Coronary artery (tissue), 2 donors: ENCODE measurements at regions not wholly inside any gene's neighbourhood (a gene's known extent, or its start where the extent isn't known, plus 50 kb on each side); places are given as distances from the start of the nearest gene placed in this dataset.

Experiments
- DNase-seq: peaks from one replicate; pipeline ENCODE4 v3.0.0-alpha.2; 2017; ENCODE audit warnings: low spot score
- H3K27ac ChIP-seq, 2 donors: fragments of 200-600 bp; sonication (generic); one replicate each; pipeline ENCODE4 v1.5.1; 2016 to 2019
- H3K4me3 ChIP-seq: fragments of 200-600 bp; sonication (generic); 2 replicates; pipeline ENCODE4 v1.5.1; 2016; ENCODE audit warnings: mild to moderate bottlenecking, moderate library complexity
- CTCF ChIP-seq: fragments of 200-600 bp; sonication (generic); IDR thresholded peaks from one replicate; pipeline ENCODE4 v1.5.1; 2019; ENCODE audit warnings: antibody characterized with exemption

GRCh38 chr14:87409393-87409792, 583.6 kb downstream of the GALC start:
- no peak for DNase-seq
- H3K4me3 ChIP-seq, result no peak overlapping the region
- H3K27ac ChIP-seq, result no peak overlapping the region
- TF ChIP-seq CTCF, result no peak

GRCh38 chr14:87407344-87407743, 585.6 kb downstream of the GALC start:
- Histone ChIP-seq H3K4me3 (no peak overlapping the region), H3K27ac (no peak overlapping the region)
- TF ChIP-seq CTCF, result no peak
- DNase-seq, result no peak

DNA sequence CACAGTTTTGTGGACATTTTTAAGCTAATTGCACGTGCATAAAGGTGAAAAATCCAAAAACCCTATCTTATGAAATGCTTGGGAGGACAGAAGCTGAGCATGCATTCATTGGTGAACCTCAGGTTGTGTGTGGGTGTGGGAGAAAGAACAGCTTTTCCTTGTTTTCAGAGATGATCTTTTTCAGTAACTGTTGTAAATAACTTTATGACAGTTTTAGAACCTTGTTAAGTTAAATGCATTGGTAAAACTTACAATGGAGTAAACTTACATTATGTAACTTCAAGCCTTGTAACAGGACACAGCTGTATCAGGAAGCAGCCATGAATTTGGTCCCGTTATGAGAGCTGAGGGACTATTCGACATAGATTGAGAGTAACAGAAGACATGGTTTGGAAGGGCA, 587.4 kb downstream of the GALC start:
- H3K27ac ChIP-seq, result no peak overlapping the region
- no peak overlapping the region for H3K4me3 ChIP-seq
- no peak for TF ChIP-seq CTCF
- no peak for DNase-seq

DNA sequence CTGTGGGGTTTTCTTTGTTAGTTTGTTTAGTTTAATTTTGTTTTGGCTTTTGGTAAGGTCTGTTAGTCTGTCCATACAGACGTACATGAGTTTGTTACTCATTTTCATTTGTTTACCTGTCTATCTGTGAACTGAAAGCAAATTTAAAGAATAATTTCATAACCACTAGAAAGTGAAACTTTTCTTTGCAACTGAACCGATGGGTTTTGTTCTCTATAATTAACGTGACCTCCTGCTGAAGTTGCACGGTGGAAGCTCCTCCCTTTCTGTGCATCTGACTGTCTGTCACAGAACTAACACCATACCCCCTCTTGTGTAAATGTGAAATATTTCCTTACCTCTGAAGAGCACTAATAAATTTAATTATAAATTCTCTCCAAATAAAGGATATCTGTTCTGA, 595.5 kb downstream of the GALC start:
- no peak for DNase-seq
- no peak for TF ChIP-seq CTCF

DNA sequence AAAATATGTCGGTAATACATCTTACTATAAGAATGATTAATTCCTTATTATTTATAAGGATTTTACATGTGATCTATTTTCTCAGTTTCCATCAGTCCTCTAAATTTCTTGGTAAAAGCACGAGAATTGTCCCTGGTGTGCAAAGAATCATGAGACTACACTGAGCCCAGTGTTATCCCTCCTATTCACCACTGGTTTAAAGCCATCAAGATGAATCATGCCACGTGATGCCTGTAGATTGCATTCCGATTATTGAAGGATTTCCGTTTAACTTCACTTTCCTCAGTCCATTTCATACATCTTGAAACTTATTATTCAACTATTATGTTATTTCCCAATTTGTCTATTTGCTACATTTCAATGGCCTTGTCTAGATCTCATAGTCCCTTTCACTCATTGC, 601.9 kb downstream of the GALC start:
- TF ChIP-seq CTCF, result no peak
- H3K4me3 ChIP-seq, result no peak overlapping the region
- H3K27ac ChIP-seq, result no peak overlapping the region
- DNase-seq, result no peak

More for the DNA sequence above, 595.5 kb downstream of the GALC start:
- Histone ChIP-seq H3K27ac (no peak overlapping the region), H3K4me3 (no peak overlapping the region)

DNA sequence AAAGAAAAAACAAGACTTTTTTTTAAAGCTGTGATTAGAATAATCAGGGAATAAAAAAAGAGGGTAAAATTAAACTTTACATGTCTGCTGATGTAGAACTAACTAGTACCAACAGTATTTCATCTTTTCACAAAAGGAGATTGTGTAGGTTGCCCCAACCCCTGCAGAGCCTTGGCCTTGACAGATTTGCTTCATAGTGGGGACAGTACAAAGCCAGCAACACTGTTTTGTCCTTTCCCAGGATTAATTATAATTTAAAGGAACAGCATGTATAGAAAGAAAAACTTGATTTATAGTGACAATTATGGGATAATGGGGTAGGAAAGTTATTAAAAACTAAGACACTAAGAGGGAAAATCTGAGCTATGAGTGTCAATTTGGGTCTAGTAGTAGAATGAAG, 604.0 kb downstream of the GALC start:
- no peak for DNase-seq
- no peak overlapping the region for H3K4me3 ChIP-seq
- H3K27ac ChIP-seq, result no peak overlapping the region
- no peak for TF ChIP-seq CTCF

DNA sequence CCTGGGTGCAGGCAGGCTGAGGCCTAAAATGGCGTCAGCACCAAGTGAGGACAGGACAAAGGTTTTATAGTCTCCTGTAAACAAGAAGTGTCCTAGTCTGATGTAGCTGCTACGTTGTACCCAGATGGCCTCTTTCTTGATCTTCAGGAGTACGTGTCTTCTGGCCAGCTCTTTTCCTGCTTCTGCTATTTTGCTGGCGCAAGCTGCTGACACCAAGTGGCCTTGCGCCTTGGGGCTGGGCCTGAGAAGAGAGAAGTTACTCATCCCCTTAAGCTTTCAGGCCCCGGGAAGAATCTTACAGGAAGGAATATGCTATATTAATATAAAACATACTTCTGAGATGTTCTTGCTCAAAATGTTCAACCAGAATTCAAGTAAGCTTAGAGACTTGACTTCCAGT, 605.2 kb downstream of the GALC start:
- DNase-seq, result no peak
- Histone ChIP-seq H3K27ac (no peak overlapping the region), H3K4me3 (no peak overlapping the region)
- TF ChIP-seq CTCF, result no peak
